NCI-H2171 (cell line): ENCODE measurements at regions not wholly inside any gene's neighbourhood (a gene's known extent, or its start where the extent isn't known, plus 50 kb on each side); places are given as distances from the start of the nearest gene placed in this dataset.

Experiments
- DNase-seq: peaks from one replicate; lab custom pipeline; 2025; lab: John Stamatoyannopoulos, UW

- no peak for DNase-seq
Observed at GRCh38 chr9:90098408-90098807, 493.6 kb downstream of the GADD45G start.

GRCh38 chr9:90099262-90099963, 494.6 kb downstream of the GADD45G start:
- DNase-seq, result peak; percentile 15

- DNase-seq, result no peak
Observed at GRCh38 chr9:90100014-90100413, 495.2 kb downstream of the GADD45G start.

GRCh38 chr9:90102292-90102901, 497.6 kb downstream of the GADD45G start:
- DNase-seq, result peak; percentile 65

GRCh38 chr9:90103771-90104170, 499.0 kb downstream of the GADD45G start:
- DNase-seq, result no peak

- no peak for DNase-seq
Observed at GRCh38 chr9:90105773-90106172, 501.0 kb downstream of the GADD45G start.

GRCh38 chr9:90107040-90107725, 502.4 kb downstream of the GADD45G start:
- DNase-seq, result no peak

- no peak for DNase-seq
Observed at GRCh38 chr9:90107726-90108655, 503.2 kb downstream of the GADD45G start.

GRCh38 chr9:90112788-90113187, 508.0 kb downstream of the GADD45G start:
- no peak for DNase-seq

GRCh38 chr9:90114641-90115425, 510.0 kb downstream of the GADD45G start:
- no peak for DNase-seq

- DNase-seq, result no peak
Observed at GRCh38 chr9:90121762-90122161, 517.0 kb downstream of the GADD45G start.

- DNase-seq, result peak; percentile 55
Observed at GRCh38 chr9:90124961-90125360, 517.7 kb downstream of the DIRAS2 start.

GRCh38 chr9:90127923-90128322, 514.7 kb downstream of the DIRAS2 start:
- DNase-seq, result no peak

GRCh38 chr9:90128587-90129190, 513.9 kb downstream of the DIRAS2 start:
- no peak for DNase-seq

GRCh38 chr9:90129446-90129845, 513.2 kb downstream of the DIRAS2 start:
- no peak for DNase-seq

- DNase-seq, result no peak
Observed at GRCh38 chr9:90131568-90131967, 511.1 kb downstream of the DIRAS2 start.

- DNase-seq, result no peak
Observed at GRCh38 chr9:90132866-90133265, 509.8 kb downstream of the DIRAS2 start.

GRCh38 chr9:90137801-90138200, 504.8 kb downstream of the DIRAS2 start:
- no peak for DNase-seq

- no peak for DNase-seq
Observed at GRCh38 chr9:90140131-90140818, 502.3 kb downstream of the DIRAS2 start.

- peak; percentile 26 for DNase-seq
Observed at GRCh38 chr9:90141723-90142122, 500.9 kb downstream of the DIRAS2 start.
